Mesendoderm (in vitro differentiated cells): ENCODE measurements at regions not wholly inside any gene's neighbourhood (a gene's known extent, or its start where the extent isn't known, plus 50 kb on each side); places are given as distances from the start of the nearest gene placed in this dataset.

ENCODE experiments used
- DNase-seq: peaks from one replicate; pipeline ENCODE4 v3.0.0; 2013
- H2AK5ac ChIP-seq: 2 replicates; pipeline ENCODE4 v1.6.1; 2013; ENCODE audit warnings: low read length, inconsistent platforms
- H2BK120ac ChIP-seq: 2 replicates; pipeline ENCODE4 v1.6.1; 2013; ENCODE audit warnings: low read depth, mild to moderate bottlenecking, low read length, moderate library complexity, mixed read lengths
- H2BK15ac ChIP-seq: replicated peaks from 2 replicates; pipeline ENCODE4 v1.6.1; 2013; ENCODE audit warnings: low read depth, mild to moderate bottlenecking, moderate library complexity
- H2BK5ac ChIP-seq: 2 replicates; pipeline ENCODE4 v1.6.1; 2013; ENCODE audit warnings: low read length, inconsistent platforms
- H3K18ac ChIP-seq: 2 replicates; pipeline ENCODE4 v1.6.1; 2013; ENCODE audit warnings: mild to moderate bottlenecking, low read length, mixed read lengths
- H3K23ac ChIP-seq: one replicate; pipeline ENCODE4 v1.6.1; 2013; ENCODE audit warnings: low read length
- H3K27ac ChIP-seq: 2 replicates; pipeline ENCODE4 v1.5.1; 2013; ENCODE audit warnings: low read depth, mild to moderate bottlenecking, inconsistent platforms, low read length, moderate library complexity
- H3K27me3 ChIP-seq: 2 replicates; pipeline ENCODE4 v1.6.1; 2013; ENCODE audit warnings: low read length, control low read depth, mild to moderate bottlenecking, inconsistent platforms; ENCODE audit not compliant: insufficient read depth, poor library complexity
- H3K36me3 ChIP-seq: 2 replicates; pipeline ENCODE4 v1.6.1; 2013; ENCODE audit warnings: low read length, inconsistent platforms; ENCODE audit not compliant: control insufficient read depth, insufficient read depth
- H3K4ac ChIP-seq: one replicate; pipeline ENCODE4 v1.6.1; 2013; ENCODE audit warnings: low read depth, mild to moderate bottlenecking, low read length, moderate library complexity
- H3K4me1 ChIP-seq: 2 replicates; pipeline ENCODE4 v1.6.1; 2013; ENCODE audit warnings: low read depth, low read length, inconsistent platforms; ENCODE audit not compliant: control insufficient read depth
- H3K4me2 ChIP-seq: 2 replicates; pipeline ENCODE4 v1.6.1; 2013; ENCODE audit warnings: low read length
- H3K4me3 ChIP-seq: 2 replicates; pipeline ENCODE4 v1.5.1; 2013; ENCODE audit warnings: mild to moderate bottlenecking, low read length
- H3K56ac ChIP-seq: one replicate; pipeline ENCODE4 v1.6.1; 2013; ENCODE audit warnings: low read length
- H3K79me1 ChIP-seq: 2 replicates; pipeline ENCODE4 v1.6.1; 2013; ENCODE audit warnings: low read length, inconsistent platforms
- H3K79me2 ChIP-seq: 2 replicates; pipeline ENCODE4 v1.6.1; 2013; ENCODE audit warnings: mild to moderate bottlenecking, low read length; ENCODE audit not compliant: control insufficient read depth, insufficient read depth
- H3K9ac ChIP-seq: 2 replicates; pipeline ENCODE4 v1.6.1; 2013; ENCODE audit warnings: low read length, inconsistent platforms
- H4K5ac ChIP-seq: one replicate; pipeline ENCODE4 v1.6.1; 2013; ENCODE audit warnings: low read length
- H4K8ac ChIP-seq: one replicate; pipeline ENCODE4 v1.6.1; 2013; ENCODE audit warnings: low read depth, mild to moderate bottlenecking, control low read depth, low read length, moderate library complexity
- WGBS: extraction: QIAGEN DNeasy Blood & Tissue Kit; methylation state at CpG from one replicate; pipeline ENCODE4 v1.1.7; 2013; ENCODE audit warnings: low lambda C conversion rate, missing lambda C conversion rate; ENCODE audit not compliant: insufficient coverage; ENCODE audit errors: extremely low coverage; 5-methylcytosine and 5-hydroxymethylcytosine counted together

DNA sequence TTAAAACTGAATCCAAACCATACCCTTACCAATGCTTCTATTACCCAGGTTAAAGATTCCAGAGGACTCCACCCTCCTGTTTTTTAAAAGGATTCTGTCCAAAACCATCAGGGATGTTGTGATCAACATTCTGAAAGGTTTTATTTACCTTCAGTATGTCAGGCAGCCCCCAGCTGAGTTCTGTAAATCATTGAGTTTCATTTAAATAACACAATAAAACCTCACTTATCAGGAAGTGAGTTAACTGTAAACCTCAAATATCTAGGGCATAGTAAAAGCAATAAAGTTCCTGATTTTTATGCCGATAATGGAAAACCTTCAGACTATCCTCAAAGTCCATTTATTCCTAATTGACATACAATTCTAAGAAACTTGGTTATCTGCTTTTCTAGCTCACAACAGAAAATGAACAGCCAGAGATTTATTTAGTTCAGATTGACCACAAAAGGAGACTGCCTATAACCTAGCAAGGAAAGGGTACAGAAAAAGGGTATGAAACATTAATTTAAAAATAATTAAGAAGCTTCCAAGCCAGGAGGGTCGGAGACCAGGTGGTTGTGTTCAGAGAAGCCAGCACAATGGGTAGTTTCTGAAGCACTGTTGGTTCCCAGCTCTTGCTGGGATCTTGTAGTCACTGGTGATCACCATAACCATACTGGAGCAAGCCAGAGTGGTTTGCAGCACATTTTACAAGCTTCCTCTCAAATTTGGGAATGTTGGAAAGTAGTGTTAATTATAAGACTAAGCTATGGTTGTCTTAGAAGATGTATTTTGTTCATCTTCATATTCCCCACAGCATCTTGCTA, 336.4 kb upstream of the FMN2 start:
- Histone ChIP-seq H3K4me2 (no peak overlapping the region), H3K4me1 (no peaks in the 10 kb centered on the region), H4K5ac (no peak overlapping the region), H3K36me3 (no peaks in the 10 kb centered on the region), H3K79me1 (no peaks in the 10 kb centered on the region), H3K4ac (no peak overlapping the region), H2BK5ac (no peak overlapping the region), H3K79me2 (no peaks in the 10 kb centered on the region), H4K8ac (no peak overlapping the region), H3K56ac (no peak overlapping the region), H3K23ac (no peak overlapping the region), H3K27ac (no peak overlapping the region), H3K9ac (no peak overlapping the region), H3K18ac (no peak overlapping the region), H2AK5ac (no peak overlapping the region), H2BK15ac (no peak overlapping the region), H3K27me3 (no peaks in the 10 kb centered on the region), H2BK120ac (no peak overlapping the region), H3K4me3 (no peak overlapping the region)
- no CpG with 5 or more reads among the region's 2 CpGs for WGBS
- DNase-seq: no peak

DNA sequence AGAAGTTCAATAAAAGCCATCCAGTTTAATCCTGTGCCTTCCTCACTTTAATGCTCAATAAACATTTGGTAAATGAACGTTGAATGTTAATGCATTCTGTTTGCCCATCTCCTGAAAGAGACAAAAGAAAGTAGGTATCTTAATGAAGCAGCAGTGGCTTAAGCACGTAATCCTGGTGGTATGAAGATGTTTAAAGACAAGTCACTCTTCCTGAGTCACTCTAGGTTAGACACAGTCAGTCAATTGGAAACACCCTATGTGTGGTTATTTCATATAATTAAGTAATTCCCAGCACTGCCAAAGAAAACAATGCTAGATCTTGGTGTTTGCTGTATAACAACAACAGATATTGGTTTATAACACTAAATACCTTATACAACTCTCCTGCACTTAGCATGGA, 334.0 kb upstream of the FMN2 start:
- no peak for DNase-seq
- no peak overlapping the region for H2AK5ac ChIP-seq
- no CpG with 5 or more reads among the region's 2 CpGs for WGBS

DNA sequence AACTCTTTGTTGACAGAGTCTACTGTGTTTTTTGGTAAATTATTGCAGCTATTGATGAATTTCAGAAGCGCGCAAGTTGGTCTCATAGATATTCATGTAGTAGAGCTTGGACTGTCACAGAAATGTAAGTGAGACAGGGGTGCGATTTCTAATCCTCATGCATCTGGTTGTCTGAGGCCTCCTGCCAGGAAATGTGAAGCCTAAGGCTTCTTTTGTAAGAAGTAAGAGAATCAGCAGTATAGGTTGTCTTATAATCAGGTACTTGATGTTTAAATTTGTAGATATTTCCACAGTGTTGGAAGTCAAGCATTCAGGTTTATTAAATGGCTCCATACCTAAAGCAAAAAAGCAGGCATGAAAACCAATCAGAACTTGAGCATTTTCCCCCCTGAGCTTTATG, 332.9 kb upstream of the FMN2 start:
- no peaks in the 10 kb centered on the region for H3K4me1 ChIP-seq

More for the DNA sequence above, 334.0 kb upstream of the FMN2 start:
- H3K4me3 ChIP-seq: no peak overlapping the region
- H3K23ac ChIP-seq: no peak overlapping the region
- H3K79me1 ChIP-seq: no peaks in the 10 kb centered on the region
- H3K56ac ChIP-seq: no peak overlapping the region
- no peak overlapping the region for H2BK120ac ChIP-seq
- H3K9ac ChIP-seq: no peak overlapping the region
- no peaks in the 10 kb centered on the region for H3K79me2 ChIP-seq
- H3K36me3 ChIP-seq: no peaks in the 10 kb centered on the region
- H3K27me3 ChIP-seq: no peaks in the 10 kb centered on the region
- no peak overlapping the region for H4K8ac ChIP-seq
- no peak overlapping the region for H2BK5ac ChIP-seq
- no peak overlapping the region for H3K4ac ChIP-seq
- no peaks in the 10 kb centered on the region for H3K4me1 ChIP-seq
- no peak overlapping the region for H3K27ac ChIP-seq
- no peak overlapping the region for H2BK15ac ChIP-seq
- H3K4me2 ChIP-seq: no peak overlapping the region
- no peak overlapping the region for H3K18ac ChIP-seq
- H4K5ac ChIP-seq: no peak overlapping the region

DNA sequence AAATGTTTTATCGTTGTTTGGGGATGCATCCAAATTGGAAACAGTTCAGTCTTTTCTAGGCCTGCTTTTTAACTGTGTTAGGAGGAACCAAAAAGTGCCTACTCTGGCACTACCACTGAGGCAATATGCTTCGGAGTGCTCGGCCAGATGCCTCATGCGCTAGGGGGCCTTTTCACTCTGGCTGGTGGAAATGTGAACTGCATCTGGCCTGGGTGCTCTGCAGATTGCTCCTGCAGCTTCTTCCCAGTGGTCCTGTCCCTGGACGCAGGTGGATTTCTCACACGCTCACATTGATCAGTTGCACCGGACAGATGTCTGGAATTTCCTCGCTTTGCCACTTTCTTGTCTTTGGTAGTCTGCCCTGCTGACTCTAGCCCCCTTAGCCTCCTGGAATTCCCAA, 330.2 kb upstream of the FMN2 start:
- Histone ChIP-seq H3K4me1 (no peaks in the 10 kb centered on the region), H3K9ac (no peak overlapping the region), H3K56ac (no peak overlapping the region), H3K4me3 (no peak overlapping the region), H3K4me2 (no peak overlapping the region), H3K27ac (no peak overlapping the region), H3K27me3 (no peaks in the 10 kb centered on the region), H4K5ac (no peak overlapping the region), H2BK120ac (no peak overlapping the region), H3K4ac (no peak overlapping the region), H3K79me1 (no peaks in the 10 kb centered on the region), H2BK15ac (no peak overlapping the region), H2BK5ac (no peak overlapping the region), H3K79me2 (no peaks in the 10 kb centered on the region), H2AK5ac (no peak overlapping the region), H3K18ac (no peak overlapping the region), H3K23ac (no peak overlapping the region), H4K8ac (no peak overlapping the region), H3K36me3 (no peaks in the 10 kb centered on the region)
- WGBS: no CpG with 5 or more reads among the region's 8 CpGs
- peak; percentile 13 for DNase-seq

More for the DNA sequence above, 332.9 kb upstream of the FMN2 start:
- Histone ChIP-seq H3K79me2 (no peaks in the 10 kb centered on the region), H3K4me2 (no peak overlapping the region), H3K27me3 (no peaks in the 10 kb centered on the region), H3K4me3 (no peak overlapping the region), H3K79me1 (no peaks in the 10 kb centered on the region), H3K36me3 (no peaks in the 10 kb centered on the region), H3K27ac (no peak overlapping the region), H3K18ac (no peak overlapping the region), H3K56ac (no peak overlapping the region), H4K8ac (no peak overlapping the region), H4K5ac (no peak overlapping the region), H3K9ac (no peak overlapping the region), H2AK5ac (no peak overlapping the region), H2BK5ac (no peak overlapping the region), H2BK120ac (no peak overlapping the region), H2BK15ac (no peak overlapping the region), H3K23ac (no peak overlapping the region), H3K4ac (no peak overlapping the region)
- WGBS: no CpG with 5 or more reads among the region's 3 CpGs
- no peak for DNase-seq

DNA sequence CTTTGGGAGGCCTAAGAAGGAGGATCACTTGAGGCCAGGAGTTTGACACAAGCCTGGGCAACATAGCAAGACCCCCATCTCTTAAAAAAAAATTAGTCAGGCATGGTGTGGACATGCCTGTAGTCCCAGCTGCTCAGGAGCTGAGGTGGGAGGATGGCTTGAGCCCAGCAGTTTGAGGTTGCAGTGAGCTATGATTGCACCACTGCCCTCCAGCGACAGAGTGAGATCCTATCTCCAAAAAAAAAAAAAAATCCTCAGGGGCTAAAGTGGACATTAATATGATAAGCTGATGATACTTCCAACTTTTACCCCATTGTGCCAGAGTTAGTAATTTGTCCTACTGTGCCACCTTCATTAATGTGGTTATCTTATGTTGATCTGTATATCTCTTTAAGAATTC, 327.8 kb upstream of the FMN2 start:
- Histone ChIP-seq H4K8ac (no peak overlapping the region), H3K4me3 (no peak overlapping the region), H2BK15ac (no peak overlapping the region), H3K36me3 (no peaks in the 10 kb centered on the region), H2AK5ac (no peak overlapping the region), H3K27me3 (no peaks in the 10 kb centered on the region), H4K5ac (no peak overlapping the region), H3K4me2 (no peak overlapping the region), H3K4ac (no peak overlapping the region), H3K79me2 (no peaks in the 10 kb centered on the region), H3K18ac (no peak overlapping the region), H2BK5ac (no peak overlapping the region), H3K56ac (no peak overlapping the region), H2BK120ac (no peak overlapping the region), H3K23ac (no peak overlapping the region), H3K4me1 (no peaks in the 10 kb centered on the region), H3K79me1 (no peaks in the 10 kb centered on the region), H3K27ac (no peak overlapping the region), H3K9ac (no peak overlapping the region)
- WGBS: no CpG with 5 or more reads among the region's 1 CpG
- no peak for DNase-seq

DNA sequence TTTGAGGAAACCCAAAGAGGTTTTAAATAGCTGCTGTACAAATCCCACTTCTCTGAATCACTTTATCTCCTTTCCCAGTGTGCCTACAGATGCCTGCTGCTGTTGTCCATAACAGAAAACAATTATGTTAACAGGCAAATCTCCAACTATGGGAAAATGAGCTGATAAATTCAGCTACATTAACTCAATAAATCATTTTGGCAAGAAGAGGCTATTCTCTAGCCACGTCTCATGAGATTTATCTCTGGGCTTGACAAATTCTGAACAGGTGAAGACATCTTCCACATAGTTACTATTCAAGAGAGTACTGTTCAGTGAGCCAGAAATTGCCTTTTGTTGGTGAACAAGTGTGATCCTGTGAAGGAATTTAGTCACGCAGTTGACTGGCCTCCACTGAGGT, 327.1 kb upstream of the FMN2 start:
- Histone ChIP-seq H3K56ac (no peak overlapping the region), H3K9ac (no peak overlapping the region), H3K79me2 (no peaks in the 10 kb centered on the region), H3K4me2 (no peak overlapping the region), H3K79me1 (no peaks in the 10 kb centered on the region), H3K4ac (no peak overlapping the region), H3K23ac (no peak overlapping the region), H3K4me1 (no peaks in the 10 kb centered on the region), H3K18ac (no peak overlapping the region), H3K27me3 (no peaks in the 10 kb centered on the region), H2BK120ac (no peak overlapping the region), H2AK5ac (no peak overlapping the region), H4K8ac (no peak overlapping the region), H3K4me3 (no peak overlapping the region), H3K27ac (no peak overlapping the region), H4K5ac (no peak overlapping the region), H2BK15ac (no peak overlapping the region), H3K36me3 (no peaks in the 10 kb centered on the region), H2BK5ac (no peak overlapping the region)
- no peak for DNase-seq
- WGBS: no CpG with 5 or more reads among the region's 2 CpGs
